ENCODE measurements at regions not wholly inside any gene's neighbourhood (a gene's known extent, or its start where the extent isn't known, plus 50 kb on each side); places are given as distances from the start of the nearest gene placed in this dataset.

DNA sequence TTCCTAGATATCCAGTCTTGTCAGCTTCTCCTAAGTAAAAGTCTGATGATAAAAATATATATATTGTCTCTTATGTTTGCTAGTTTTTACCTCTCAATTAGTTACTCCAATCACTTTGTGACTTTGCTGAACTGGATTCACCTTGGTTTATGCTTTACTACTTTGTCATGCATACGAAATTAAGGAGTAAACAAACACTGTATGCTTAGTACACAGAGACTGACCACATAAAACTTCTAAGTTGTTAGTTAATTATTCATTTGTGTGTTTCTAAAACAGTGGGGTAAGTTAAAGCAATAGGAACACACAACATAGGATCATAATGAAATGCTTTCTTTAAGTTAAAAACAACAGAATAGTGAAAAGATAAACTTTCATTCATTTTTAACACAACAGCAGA, 877.3 kb upstream of the MAP3K7 start:
- DNase-seq (ENCODE audit: low spot score): no peak

DNA sequence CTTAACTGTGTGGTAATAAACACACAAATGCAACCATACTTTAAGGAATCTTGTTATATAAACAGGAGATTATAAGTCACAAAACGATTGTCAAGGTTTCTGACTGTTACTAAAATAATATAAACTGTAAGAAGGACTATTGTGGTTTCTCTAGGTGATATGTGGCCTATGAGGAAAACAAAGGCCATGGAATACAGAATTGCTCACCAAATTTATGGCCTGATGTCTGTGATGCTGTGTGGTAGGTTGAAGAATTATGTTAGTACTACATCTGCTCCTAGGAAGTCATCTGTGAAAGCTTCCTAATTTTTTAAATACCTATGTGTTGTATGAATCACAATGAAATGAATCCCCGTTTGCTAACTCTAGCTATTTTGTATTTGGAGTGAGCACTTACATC, 875.4 kb upstream of the MAP3K7 start:
- no peak for DNase-seq (ENCODE audit: low spot score)

DNA sequence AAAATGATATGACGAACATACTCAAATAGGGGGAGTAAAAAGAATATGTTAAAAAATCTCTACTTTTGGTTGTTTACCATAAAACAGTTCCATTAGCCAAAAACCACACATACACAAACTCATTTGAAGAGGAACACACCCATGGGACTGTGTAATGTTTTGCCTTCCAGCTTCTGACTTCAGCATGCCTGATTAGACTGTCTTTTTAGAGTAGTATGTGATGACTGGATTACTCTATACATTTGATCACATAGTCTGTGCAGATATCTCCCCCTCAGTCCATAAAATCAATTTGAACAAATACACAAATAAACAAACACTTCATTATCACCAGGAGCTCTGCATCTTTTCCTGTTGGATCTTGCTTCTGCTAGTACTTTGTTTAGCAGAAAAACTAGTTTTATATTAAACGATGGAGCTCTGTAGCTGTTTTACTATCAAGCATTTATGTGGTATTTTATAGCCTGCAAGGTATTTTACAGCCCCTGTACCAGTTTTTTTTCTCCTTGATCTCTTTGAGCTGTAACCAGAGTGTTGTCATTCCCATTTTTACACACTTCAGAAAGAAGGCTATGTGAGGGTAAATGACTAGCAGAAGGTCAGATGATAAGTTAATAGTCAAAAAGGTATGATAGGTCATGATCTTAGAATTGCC, 866.5 kb upstream of the MAP3K7 start:
- DNase-seq (ENCODE audit: low spot score): no peak

DNA sequence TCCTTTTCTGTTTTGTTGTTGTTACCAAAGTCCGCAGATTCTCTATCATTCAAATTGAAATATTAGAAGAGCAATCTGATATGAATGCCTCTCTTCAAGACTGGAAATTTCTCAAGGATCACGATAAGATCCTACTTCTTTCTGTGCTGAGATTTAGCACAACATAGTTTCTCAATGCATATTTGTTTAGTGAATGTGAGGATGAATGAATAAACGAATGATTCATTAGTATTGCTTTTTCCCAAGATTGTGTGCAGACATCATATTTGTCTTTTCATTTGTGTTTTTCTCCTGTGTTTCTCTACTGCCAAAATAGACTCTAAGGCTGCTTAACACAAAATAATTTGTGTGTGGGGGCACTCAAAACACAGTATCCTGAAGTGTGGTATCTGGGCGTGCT, 862.7 kb upstream of the MAP3K7 start:
- DNase-seq (ENCODE audit: low spot score): no peak

DNA sequence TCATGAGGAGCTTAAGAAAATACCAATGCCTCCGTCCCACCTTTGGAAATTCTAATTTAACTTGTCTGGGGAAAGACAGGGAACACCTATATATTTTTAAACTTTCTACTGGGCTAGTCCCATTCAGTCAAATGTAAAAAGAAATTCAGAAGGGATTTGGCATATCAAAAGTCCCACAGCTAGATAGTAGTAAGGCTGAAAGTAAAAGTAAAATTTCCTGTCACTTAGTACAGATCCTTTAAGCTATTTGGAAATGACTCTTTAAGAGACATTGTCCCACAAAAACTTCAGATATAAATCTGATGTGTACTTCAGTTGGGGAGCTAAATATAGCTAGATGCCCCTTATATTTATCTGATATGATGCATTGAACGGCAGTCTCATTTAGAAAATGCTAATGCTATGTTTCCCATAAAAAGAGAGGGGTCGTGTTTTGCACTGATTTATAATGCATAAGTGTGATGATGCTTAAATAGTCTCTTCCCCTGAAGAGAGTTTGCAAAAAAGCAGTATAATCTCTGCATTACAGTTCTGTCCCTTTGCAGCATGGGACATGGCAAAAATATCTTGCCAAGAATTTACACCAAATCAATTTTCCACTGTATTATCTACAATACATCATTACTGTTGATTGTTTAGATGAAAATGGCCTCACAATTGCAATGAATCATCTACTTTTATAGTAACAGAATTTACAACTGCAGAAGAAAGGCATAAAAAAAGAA, 860.8 kb upstream of the MAP3K7 start:
- DNase-seq (ENCODE audit: low spot score): no peak

DNA sequence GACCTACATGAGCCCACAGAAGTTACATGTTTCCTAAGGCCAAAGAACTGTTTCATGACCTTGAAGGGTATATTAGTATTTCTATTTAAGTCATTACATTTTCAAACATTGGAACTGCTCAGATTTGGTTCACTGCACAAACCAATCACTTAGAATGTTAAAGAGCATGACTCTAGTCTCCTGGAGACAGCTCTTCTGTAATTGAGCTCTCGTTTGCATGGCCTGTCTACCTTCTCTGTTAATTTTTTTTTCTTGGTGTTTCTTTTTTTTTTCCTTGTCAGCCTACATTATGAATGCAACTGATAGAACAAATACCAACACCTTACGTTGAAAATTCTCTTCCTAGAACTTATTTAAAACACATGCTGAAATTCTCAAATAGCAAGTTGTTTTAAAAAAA, 860.2 kb upstream of the MAP3K7 start:
- no peak for DNase-seq (ENCODE audit: low spot score)

DNA sequence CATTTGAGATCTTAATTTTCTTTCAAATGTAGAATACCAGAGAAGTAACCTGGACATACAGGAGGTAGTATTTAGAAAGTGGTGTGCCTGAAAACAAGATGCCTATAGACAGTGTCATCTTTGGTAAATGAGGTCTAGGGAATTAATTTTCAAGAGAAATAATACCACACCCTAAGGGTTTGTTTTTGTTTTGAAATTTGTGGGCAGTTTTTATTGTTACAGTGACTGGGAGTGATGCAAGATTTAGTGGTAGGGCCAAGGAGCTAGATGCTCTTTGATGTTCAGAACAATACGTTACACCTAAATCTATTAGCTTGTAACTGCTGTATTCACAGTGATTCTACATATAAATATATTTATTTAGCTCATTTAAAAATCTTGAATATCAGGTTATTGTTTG, 856.5 kb upstream of the MAP3K7 start:
- no peak for DNase-seq (ENCODE audit: low spot score)

DNA sequence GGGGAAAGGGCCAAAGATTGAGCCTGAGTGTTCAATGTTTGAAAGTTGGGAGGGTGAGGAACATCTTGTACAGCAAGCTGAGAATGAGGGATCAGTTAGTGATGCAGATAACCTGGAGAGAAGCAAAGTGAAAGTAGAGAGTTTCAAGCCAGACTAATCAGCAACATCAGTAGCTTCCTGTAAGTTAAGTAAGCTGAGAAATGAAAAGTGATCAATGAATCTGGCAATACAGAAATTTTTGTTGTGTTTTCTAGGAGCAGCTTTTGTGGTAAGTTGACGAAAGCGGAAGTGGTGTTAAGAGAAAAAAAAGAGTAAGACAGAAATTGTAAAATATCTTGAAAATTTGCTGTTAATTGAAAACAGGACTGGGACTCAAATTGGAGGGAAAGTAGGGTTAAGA, 855.5 kb upstream of the MAP3K7 start:
- DNase-seq (ENCODE audit: low spot score): no peak

DNA sequence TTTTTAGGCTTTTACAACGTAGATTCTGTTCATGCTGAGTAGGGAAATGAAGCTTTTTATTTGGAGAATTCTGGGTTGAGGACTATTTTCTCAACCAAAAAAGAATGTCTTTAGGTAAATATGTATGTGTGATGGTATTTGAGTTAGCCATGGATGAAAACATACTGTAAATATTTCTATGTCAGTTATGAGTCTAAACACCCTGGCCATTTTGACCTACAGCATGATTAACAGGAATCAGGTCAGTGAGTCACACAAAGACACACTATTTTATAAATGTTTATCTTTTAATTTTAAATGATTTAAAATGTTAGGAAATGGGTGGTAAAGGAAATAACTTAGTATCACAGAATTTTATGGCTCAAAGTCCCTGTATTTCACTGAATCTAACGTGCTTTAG, 851.7 kb upstream of the MAP3K7 start:
- DNase-seq (ENCODE audit: low spot score): no peak

DNA sequence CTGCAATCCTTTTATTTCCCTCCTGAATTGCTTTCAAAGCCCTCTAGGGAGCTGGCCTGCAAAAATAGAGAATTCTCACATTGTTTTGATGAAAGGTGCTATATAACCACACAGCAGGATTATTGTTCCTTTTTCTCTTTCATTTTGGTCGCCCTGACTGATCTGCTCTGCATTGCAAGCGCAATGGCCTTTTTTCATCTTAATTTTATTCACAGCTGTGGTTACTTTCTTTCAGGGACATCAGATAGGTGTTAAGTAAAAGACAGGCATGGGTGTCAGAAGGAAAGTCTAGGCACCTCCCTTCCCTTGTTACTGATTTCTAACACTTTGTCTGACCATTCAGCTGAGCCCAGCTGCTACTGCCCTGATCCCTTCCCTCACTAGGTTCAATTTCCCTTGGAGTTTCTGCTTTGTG, 850.5 kb upstream of the MAP3K7 start:
- DNase-seq (ENCODE audit: low spot score): no peak

DNA sequence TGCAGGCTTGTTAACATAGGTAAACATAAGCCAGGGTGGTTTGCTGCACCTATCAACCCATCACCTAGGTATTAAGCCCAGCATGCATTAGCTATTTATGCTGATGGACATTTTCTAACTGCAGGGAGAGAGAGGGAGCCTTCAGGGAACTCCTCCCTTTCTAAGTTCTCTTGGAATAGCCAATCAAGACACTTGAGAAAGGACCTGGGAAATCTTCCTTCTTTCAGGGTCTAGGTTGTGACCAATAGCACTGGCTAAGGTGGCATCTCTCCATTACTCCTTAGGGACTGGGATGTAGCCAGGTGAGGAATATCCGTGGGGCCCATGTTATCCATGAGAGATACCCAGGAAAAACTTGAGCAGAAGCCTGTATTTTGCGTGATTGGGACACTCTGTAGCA, 849.6 kb upstream of the MAP3K7 start:
- DNase-seq (ENCODE audit: low spot score): no peak

DNA sequence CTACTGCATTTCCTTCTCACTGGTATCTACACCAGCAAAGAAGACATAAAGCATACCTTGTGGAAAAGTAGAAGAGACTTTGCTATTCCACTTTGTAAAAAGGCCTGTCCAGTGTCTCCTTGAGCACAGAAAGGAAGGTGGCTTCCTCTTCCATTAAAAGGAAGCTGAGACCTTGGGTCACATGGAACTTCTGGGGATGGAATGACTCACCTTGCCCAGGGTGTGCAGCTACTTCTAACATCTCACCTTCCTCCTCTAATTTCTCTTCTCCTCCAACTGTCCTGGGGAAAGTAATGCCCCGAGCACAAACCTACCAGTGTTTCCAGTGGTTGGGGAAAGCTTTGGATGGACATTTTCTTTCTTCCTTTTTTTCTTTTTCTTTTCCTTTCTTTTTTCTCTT, 848.8 kb upstream of the MAP3K7 start:
- DNase-seq (ENCODE audit: low spot score): no peak

DNA sequence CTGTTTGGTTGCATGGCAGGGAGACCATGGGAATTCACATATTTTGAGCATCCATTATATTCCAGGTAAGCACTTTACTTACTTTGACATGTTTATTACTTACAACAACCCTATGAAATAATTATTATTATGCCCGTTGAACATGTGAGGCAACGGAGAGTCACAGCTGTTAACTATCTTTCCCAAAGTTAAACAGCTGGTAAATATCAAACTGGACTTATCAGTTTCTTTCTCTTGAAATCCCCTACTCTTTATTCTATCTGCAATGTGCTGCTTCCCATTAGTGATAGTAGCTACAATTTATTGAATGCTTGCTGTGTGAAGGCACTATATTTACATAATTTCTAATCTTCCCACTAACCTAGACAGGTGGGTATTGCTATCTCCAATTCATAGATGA, 847.7 kb upstream of the MAP3K7 start:
- no peak for DNase-seq (ENCODE audit: low spot score)

DNA sequence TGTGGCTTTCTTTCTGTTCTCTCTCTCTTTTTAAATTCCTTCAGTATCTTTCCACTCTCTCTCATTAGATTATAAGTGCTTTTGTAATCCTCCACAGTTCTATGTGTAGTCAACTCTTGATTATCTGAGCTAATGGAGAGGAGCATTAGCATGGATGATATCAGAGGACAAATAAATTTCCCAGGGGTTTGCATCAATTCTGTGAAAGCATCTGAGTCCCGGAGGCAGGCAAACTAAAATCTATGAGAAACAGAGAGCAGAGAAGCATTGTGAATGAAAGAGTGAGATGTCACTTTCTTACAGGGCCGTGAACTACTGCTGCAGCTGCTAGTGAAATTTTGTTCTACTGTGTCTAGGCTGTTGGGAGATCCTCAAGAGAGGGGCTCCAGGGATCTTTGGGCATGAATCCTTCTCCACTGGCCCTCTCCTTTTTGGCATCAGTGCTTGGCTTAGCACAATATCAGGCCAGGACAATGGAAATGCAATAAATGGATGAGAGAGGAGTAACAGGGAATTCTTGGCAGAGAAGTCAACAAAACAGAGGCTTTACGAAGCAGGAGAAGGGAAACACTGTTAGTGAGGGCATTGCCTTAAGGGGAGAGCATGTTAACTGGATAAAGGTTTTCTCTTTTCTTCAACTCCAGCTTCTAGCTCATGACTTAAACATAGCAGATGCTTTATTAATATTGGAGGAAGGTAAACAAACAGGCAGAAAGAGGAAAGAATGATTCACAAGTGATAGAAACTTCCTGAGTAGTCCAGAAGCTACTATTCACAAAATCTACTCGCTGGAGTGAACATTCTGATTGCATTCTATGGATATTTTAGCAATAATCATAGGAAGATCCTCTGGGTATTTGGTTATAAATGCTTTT, 847.0 kb upstream of the MAP3K7 start:
- DNase-seq (ENCODE audit: low spot score): no peak

DNA sequence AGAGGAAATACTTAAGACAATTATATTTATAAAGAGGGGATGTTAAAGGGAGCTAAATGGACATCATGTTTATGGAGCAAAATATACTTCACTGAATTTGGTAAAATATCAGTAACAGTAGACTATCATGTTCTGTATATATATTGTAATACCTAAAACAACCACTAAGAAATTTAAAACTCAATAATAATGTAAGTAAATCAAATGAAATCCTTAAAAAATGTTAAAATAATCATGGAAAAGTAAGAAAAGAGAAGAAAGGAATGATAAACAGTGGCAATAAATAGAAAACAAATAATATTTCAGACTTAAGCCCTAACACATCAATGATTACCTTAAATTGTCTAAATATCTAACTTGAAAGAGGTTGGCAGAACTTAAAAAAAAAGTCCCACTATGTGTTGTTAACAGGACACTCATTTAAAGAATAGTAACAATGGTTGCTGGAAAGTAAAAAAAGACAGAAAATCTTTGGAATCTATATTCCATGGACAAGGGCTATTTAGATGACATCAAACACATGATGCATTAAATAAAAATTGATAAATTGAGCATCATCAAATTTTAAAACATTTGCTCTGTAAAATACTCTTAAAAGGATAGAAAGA, 842.2 kb upstream of the MAP3K7 start:
- no peak for DNase-seq (ENCODE audit: low spot score)

DNA sequence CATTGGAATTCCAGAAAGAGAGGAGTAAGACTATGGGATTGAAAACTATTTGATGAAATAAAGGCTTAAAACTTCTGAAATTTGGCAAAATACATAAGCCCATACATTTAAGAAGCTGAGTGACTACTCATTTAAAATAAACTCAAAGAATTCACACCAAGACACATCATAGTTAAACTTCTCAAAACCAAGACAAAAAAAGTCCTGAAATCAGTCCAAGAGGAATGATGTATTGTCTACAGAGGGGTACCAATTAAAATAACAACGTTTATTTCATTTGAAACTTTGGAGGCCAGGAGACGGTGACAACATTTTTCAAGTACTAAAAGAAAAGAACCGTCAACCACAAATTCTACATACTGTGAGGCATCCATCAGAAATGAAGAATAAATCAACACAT, 841.4 kb upstream of the MAP3K7 start:
- DNase-seq (ENCODE audit: low spot score): no peak

DNA sequence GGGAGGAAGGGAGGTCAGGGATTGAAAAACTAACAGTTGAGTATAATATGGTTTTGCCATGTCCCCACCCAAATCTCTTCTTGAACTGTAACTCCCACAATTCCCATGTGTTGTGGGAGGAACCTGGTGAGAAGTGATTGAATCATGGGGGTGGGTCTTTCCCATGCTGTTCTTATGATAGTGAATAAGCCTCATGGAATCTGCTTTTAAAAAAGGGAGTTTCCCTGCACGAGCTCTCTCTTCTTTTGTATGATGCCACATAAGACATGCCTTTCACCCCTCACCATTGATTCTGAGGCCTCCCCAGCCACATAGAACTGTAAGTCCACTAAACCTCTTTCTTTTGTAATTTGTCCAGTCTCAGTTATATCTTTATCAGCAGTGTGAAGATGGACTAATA, 833.4 kb upstream of the MAP3K7 start:
- no peak for DNase-seq (ENCODE audit: low spot score)

DNA sequence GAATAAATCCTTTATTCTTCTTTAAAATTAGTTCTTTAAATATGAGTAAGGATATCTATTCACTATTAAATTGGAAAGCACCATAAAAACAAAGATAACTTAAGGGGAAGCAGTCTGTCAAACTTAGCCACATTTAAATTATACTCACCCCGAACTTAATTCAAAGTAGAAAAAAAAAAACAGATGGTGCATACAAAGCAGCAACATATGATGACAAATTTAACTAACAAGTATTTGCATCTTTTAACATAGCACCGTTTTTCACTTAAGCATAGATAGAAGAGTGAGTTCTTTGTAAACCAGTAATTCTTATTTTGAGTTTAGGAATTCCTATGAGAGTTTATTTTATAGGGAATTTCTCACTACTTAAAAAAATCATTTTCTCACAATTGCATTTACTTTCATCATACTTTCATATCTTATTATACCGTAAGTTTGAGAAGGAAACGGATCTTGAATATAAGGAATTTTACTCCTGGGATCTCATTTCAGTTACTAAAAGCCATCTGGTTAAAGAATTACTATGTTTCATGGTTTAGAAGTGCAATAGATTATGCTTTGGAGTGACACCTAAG, 828.2 kb upstream of the MAP3K7 start:
- DNase-seq (ENCODE audit: low spot score): no peak

DNA sequence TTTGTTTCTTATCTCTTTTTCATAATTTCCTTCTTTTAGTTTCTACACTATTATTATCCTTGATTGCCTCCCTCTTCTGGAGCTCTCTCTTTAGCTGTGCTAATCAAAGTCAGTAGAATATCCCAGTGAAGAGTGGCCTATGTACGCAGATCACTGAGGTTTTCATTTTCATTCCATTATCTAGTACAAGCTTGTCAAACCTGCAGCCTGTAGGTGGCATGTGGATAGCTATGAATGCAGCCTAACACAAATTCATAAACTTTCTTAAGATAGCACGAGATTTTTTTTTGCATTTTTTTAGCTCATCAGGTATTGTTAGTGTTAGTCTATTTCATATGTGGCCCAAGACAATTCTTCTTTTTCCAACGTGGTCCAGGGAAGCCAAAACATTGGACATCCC, 825.7 kb upstream of the MAP3K7 start:
- DNase-seq (ENCODE audit: low spot score): no peak

DNA sequence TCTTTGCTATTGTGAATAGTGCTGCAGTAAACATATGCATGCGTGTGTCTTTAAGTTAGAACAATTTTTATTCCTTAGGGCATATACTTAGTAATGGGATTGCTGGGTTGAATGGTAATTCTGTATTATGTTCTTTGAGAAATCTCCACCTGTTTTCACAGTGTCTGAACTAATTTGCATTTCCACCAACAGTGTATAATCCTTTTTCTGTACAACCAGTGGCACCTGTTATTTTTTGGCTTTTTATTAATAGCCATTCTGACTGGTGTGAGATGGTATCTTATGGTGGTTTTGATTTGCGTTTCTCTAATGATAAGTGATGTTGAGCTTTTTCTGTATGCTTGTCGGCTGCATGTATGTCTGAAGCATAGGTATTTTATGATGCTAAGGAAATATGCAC, 820.8 kb upstream of the MAP3K7 start:
- no peak for DNase-seq (ENCODE audit: low spot score)

DNA sequence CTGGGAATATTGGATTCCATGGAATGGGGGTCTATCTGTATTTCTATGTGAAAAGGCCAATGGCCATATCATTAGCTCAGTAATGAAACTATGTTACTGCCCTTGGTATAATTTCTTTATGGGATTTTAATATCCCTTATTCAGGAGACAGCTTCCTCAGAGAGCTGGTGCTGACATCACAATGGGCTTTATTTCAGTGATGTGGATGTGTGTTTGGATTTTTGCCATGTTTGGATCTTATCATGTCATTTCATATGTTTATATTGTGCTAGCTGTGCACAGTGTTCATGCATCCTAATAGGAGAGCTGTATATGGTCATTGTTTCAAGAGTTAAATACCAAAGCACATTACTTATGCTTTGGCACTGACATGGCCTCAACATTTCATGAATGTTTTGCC, 806.1 kb upstream of the MAP3K7 start:
- no peak for DNase-seq (ENCODE audit: low spot score)

DNA sequence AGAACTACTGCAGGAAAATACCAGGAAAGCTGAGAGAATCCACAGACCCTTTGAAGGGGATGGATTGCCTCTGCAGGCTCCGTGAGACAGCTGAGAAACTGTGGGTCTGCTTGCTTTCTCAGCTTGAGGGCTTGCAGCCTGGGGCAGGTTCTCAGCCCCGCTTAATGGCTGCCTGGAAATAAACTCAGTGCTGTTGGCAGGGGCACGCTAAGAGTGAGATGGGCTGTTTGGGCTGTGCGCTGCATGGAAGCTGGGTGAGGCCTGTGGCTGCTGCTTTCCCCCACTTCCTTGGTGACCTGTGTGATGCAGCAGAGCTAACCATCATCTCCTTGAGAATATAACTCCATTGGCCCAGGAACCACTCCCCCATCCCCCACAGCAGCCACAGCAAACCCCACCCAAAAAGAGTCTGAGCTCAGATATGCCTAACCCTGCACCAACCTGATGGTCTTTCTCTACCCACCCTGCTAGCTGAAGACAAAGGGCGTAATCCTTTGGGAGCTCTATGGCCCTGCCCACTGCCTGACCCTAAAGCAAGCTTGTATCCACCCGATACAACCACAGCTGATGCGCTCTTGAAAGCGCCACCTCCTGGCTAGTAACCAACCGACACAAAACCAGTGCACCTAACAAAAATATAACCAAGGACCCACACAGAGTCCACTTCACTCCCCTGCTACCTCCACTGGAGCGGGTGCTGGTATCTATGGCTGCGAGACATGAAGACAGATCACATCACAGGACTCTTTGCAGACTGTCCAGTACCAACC, 800.6 kb upstream of the MAP3K7 start:
- DNase-seq (ENCODE audit: low spot score): no peak

Data from CD4-positive, alpha-beta T cell treated with Interleukin-6 at 100 ng/mL for 8 hours (primary cell).